Stimulated activated CD4-positive, alpha-beta T cell treated with anti-CD3 and anti-CD28 coated beads, TNF-alpha, amount 100 ng/mL, for 1 hour (primary cell): ENCODE measurements at regions not wholly inside any gene's neighbourhood (a gene's known extent, or its start where the extent isn't known, plus 50 kb on each side); places are given as distances from the start of the nearest gene placed in this dataset.

Source experiments
- DNase-seq, 3 donors: peaks; one replicate each; pipeline ENCODE4 v3.0.0-alpha.2; 2020; ENCODE audit warnings: low read depth in 3 of 3, low spot score in 1 of 3

DNA sequence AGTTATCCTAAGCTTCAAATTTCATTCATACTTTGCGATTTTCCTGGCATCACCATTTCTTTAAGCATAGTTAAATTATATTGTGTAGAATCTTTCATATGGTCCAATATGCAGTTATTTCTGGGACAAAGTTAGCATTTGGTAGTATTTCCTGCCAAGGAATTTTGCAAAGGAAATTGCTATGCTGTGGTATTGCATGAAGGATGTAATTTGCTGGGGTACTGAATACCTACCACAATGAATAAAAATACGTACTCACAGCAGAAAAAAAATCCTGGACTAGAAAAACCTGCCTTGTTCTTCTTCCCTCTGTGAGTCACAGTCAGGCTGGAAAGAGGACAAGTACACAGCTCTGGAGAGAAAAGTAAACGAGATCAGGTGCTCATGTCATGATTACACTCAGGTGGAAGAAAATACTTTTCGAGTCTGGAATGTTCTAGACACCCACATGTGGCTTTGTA is 241.2 kb downstream of the PTBP2 start:
- DNase-seq = no peak

DNA sequence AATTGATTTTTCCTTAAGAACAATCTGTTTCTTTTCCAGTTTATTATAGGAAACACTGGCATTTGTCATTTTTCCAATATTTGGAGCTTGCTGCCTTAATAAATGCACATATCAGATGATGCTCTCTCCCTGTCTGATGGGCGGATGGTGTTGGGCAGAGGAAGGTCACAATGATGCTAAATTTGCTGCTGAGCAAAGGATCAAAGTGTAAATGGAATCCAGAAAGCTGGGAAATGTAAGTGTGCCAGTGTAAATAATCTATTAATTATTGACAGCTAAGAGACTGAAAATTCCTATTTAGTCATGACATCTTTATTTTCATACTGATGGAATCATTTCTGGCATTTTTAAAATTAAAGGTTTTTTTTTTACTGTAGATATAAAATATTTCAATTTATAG is 243.2 kb downstream of the PTBP2 start:
- no peak for DNase-seq

DNA sequence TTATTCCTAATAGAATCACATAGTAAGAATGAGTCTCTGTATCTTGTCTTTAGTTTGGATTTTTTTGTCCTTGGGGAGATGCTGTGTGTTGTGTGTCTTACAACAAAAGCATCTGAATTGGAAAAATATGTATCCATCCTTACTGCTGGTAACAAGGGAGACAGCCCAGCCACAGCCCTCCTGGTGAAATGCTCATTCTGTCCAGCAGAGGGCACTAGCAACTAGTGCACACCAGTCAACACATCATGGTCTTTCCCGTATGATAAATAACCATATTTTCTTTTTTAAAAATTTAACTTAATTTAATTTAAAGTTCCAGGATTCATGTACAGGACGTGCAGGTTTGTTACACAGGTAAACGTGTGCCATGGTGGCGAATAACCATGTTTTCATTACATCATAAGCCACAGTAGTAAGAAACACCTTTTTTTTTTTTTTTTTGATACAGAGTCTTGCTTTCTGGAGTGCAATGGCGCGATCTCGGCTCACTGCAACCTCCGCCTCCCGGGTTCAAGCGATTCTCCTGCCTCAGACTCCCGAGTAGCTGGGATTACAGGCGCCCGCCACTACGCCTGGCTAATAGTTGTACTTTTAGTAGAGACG is 245.1 kb downstream of the PTBP2 start:
- DNase-seq = peak; percentile 24 to 59 (median 45)

DNA sequence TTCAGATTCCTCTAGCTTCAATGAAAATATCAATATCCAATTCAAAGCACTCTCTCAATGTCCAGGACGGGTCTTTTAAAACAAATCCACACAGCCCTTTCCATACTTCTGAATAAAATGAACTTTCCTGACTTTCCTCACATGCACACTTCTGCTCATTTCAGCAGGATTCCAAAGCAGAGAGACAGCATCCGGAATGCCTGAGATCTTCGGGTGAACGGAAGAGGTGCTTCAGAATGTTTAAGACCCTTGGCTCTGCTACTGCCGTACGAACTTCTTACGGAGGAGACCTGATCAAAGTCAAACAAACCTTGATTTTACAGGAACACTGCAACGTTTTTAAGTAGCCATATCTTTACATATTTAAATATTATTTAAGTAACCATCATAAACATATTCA is 245.7 kb downstream of the PTBP2 start:
- no peak for DNase-seq

DNA sequence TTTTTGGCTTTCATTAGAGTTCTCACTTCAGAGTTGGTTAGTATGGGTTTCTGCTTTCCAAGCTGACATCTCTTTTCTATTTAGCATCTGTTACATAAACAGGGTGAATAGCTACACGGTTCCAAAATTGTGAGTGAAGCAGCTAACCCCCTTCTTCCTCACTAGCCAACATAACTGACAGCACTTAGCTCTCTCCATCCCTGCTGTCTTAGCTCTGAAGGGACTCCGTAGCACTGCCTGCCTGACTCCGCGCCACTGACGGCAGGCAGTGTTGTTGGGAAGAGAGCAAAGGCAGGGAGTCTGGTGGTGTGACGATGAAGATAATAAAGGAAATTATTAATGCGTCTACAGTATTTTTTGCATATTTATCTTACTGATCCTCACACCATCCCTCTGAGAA is 247.0 kb downstream of the PTBP2 start:
- DNase-seq = no peak

DNA sequence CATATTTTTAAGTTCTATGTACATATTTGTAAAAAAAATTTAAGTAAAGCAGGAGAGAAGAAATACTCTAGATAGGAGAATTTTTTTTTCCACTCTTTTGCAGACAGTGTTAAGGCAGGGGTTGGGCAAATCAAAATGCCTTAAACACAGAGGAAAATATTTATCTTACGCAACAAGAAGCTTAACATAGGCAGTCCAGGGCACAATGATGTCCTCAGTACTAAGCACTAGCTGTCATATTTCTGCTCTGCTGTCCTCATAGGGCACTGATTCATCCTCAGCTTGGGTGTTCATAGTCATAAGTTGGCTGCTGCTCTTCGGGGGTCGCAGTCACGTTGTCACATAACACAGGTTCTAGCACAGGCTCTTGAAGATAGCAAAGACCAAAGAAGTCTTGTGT is 247.4 kb downstream of the PTBP2 start:
- no peak for DNase-seq

DNA sequence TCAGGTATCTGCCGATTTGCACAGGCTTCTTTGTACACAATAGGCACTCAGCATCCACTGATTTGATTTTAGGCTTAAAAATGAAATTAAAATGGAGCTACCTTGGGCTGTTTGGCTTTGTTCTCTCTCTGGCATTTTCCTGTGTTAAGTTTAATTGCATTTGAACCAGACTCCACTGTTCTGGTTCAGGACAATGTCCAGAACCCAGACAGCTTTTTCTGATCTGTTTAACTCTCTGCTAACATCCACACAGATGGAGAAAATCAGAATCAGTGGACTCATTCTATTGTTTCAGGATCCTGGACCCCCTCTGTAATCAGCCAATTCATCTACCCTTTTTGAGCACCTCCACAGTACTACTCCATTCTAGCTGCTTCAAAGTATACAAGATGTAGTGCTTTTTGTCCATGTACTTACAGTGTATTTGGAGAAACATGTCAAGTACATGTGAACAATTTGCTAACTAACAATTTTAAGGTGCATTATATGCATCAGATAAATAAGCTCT is 248.1 kb downstream of the PTBP2 start:
- DNase-seq = no peak

DNA sequence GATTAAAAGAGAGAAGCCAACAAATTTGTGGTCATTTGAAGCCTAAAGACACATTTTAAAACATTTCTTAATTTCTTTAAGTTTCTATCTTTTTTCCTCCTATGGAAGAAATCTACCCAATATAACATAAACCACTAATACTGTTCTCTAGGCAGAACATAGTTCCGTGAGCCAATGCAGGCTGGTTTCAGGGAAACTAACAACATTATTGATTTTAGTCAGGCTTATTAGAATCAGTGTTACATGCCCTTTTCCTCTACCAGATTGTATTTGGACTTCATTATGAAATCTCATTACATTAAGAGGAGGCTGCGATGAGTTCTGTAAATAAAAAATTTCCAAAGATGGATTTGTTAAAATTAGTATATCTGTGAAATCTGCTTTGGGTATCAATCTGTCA is 249.9 kb downstream of the PTBP2 start:
- no peak for DNase-seq

DNA sequence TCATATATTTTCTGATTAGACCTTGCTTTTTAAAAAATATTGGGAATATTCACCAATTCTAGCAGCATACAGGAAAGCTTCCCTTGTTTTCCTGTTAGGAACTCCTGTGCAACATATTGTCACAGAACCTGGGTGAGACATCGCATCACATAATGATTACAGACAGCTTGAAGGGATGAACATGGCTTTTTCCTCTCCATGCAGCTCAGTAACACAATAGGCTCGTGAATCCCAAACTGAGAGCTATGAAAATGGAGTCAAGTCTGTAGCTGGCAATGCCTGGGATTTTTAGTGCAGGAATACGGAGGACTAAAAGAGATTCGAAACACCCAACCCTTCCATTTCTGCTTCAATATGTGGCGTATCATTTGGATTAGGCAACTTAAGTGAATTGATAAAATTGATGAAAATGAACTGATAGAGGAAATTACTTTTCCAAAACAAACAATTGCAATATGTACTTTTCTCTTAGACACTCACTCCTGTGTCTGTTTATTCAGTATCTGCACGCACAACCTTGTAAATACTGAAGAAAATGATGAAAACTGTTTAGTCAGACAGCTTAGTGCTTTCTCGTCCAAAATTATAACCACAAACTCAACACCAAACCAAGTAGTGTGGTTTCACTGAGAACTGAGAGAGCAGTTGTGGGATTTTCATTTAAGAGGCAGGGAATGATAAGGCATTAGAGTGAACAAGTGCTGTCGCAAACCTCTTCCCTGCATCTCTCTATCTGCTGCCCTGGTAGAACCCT is 250.4 kb downstream of the PTBP2 start:
- DNase-seq = no peak

DNA sequence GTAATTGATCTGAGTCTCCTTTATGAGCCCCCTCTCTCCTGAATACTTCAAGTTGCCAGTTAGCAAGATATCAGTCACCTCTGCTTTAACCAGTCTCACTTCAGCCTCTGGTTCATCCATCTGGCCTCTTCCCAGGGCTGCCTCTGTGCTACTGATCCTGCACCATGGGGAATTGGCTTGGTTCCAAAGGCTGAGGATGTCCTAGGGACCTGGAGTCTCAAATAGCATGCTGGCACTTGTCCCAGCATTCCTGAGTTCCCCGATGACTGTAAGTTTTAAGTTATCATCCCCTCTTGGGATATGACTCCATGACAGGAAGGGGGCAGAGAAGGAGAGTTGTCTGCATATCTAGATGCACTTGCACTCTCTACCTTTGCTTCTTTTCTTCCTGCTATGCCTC is 252.0 kb downstream of the PTBP2 start:
- no peak for DNase-seq

DNA sequence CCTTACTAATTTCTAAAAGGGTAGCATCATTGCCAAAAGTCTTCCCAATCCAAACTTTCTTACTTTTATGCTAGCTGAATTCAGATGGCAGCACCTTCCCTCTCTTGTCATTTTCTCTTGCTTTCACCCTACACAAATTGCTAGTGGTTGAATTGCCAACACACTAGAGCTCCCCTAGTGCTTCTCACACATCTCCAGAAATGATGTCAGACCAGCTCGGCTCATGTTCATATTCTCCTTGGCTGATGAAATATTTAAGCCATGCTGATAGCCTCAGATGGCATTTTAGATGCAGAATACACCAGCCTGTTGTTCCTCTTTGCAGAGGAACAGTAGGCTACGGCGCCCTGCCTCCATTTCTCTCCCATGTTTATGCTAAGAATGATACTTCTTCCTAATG is 256.9 kb downstream of the PTBP2 start:
- no peak for DNase-seq

DNA sequence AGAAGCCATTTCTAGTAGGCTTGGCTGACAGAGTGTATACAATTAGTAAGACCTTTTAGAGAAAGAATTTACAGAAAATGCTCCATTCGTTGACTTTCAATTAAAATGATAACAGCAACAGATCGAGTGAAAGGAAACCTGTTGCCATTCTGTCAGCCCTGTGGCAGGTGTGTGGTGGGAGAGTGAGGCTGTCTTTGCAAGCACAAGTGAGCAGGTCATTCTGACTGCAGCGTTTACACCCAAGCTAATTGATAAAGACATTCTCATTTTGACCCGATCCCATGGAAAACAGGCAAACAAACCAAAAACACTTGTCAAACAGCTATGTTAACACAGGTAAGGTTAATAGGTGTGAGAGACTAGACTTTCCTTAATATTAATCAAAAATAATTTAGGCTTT is 257.3 kb downstream of the PTBP2 start:
- DNase-seq = no peak

DNA sequence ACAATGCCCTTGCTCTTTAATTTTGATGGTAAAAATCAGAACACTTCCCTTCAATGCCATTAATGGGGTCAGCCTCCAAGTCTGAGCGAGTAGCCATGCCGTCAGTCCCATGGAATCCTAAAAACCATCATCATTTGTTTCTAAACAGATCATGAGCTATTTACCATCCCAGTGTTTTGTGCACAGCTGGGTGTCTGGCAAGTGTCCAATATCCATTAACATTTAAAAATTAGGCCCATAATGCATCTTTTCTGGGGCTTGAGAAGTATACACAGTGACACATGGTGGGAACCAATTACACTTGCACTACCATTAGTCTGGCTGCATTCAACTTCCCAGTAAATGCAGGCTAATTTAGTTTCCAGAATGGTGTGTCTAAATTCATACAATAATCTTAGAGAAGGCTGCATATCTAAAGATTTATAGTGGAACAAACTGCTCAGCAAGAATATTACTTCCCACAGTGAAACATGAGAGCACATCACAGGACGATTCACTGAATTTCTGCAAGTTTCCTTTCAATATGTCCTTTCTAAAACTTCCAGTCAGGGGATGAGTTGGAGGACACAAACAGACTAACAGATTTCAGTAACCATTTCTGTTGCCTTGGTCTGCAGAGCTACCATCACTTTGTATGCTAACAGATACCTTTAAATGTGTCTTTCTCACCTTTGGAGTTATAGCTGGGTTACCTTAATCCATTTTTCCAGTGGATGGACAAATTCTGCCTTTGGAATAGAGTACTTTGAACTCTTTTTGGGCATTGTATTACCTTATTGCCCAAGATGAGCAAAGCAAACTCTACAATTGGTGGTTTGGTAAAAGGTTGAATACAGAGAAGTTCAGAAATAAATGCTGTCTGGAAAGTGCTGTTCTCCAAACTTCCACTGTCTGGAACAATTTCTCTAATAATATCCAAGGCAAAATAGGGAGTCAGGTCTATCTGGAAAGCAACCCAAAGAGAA is 258.0 kb downstream of the PTBP2 start:
- DNase-seq = no peak

DNA sequence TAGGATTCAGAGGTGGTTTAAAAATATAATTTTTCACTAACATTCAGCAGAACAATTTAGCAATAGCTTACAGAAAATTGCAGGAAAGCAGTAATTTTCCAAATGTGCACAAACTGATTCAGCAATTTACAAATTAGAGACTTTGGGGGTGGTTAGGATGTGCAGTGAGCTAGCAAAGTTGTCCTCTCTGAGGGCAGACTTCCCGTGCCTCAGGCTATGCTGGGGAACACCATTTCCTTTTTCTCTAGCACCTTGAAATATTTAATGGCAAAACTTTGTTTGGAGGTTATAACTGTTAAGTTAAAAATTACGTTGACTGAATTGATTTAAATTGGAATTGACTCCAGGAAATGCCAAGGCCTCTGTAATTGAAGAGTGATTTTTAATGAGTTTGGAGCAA is 258.9 kb downstream of the PTBP2 start:
- DNase-seq = no peak

DNA sequence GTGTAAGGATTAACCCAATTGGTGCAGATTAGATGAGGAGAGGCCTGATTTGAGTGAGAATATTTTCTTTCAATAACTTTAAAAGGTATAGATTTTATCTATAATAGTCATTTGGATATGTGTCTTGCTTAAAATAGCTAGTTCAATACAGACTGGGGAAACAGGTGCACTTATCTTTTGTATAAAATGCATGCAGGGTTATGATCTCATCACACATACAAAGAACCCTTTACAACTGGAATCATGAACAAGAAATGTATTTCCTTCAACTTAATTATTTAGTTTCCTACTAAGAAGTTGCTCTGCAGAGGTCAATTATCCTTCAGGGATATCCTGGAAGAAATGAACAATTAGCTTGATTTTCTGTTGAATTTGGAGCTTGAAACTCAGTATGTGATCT is 259.6 kb downstream of the PTBP2 start:
- no peak for DNase-seq

DNA sequence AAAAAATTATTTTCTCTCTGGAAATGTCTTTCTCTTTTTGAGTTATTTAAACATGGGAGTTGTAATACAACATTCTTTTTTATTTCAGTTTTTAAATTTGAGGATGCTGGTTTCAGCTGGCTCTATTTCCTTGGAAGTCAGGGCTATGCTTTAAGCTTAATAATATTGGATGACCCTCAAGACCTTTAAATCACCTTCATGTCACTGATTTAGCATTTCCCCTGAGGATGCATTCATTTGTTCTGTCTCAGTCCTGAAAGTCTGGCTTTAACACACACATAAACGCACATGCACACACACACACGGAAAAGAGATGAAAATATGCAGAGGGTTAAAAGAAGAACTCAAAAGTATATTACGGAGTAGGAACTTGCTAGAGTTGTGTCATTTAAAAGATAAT is 260.5 kb downstream of the PTBP2 start:
- no peak for DNase-seq

DNA sequence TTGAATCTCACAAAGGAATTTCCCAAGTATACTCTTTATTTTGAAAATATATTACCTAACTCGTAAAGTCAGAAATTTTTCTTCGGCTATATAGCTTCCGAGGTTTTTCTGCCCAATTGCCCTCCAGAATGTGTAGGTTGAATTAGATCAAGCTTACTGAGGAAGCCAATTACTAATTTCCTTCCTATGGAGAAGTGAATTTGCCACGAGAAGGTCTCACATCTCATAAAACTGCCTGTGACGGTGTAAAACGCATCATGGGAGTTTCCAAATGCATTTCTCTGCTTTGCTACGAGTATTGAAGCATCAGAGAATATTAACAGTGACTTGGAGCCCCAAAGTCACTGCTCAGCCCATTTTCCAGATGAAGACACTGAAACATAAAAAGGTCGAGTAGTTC is 262.3 kb downstream of the PTBP2 start:
- DNase-seq = no peak

DNA sequence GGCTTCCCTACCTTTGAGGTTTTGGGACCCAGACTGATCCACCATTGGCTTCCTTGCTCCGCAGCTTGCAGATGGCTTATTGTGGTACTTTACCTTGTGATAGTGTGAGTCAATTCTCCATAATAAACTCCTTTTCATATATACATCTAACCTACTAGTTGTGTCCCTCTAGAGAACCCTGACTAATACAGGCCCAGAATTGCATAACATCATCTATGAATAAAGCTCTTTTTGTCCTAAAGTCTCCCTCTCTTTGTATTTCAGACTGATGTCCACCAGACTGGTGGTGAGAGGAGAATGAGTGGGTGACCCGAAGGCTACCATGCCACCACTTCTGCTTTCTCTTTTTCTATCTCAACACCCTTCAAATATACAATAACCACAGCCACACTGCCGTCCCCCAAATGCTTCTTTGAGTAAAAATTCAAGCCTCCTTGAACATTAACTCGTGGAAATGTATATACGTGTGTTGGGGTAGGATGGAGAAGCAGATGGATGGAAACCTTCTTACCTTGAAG is 265.7 kb downstream of the PTBP2 start:
- no peak for DNase-seq

DNA sequence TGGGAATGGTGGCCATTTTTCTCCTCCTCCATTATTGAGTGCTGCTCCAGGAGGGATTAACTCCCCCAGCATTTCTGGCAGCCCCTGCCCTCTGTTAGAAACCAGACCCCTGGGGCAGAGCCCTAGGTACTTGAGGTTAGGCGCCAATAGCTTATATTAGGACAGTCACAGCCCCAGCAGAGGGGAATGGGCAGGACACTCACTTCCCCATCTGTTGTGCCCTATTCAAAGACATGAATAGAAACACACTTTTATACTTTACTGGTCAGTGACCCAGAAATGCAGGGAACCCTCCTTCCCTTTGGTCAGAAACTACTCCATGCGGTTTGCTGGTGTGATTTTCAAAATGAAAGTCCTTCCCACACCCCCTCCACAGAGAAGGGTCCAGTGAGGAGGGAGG is 267.7 kb downstream of the PTBP2 start:
- DNase-seq = no peak

DNA sequence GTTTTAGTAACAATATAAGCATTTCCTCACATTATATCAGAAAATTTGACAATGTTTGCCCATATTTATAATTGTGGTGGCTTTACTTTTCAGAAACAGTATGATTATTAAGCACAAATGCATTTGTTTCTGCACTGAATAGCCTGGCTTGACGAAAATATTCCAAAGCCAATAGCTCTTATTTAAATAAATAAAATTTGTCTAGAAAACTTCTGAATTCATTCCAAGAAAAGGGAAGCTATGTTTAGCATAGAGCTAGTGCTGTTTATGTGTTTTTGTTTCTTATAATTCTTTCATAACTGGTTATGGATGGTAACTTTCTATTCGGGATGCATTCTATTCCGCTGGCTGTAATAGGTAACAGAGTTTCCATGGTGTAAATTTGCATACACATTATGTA is 268.6 kb downstream of the PTBP2 start:
- no peak for DNase-seq

DNA sequence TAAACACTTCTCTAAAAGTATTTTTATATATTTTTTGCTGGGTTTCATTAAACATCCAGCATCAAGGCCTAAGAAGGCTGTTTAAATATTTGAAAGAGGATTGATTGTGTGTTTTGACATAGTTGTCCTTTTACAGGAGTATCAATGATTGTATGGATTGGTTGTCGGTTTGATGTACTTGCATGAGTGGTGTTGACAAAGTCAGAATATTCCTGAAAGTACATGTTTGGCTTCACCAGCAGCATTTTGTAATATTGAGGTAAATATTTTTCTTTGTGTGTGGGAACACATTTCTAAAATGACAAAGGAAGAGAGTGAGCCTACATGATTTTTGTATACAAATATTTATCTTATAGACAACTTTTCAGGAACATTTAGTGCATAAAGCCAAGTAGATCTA is 269.7 kb downstream of the PTBP2 start:
- no peak for DNase-seq

DNA sequence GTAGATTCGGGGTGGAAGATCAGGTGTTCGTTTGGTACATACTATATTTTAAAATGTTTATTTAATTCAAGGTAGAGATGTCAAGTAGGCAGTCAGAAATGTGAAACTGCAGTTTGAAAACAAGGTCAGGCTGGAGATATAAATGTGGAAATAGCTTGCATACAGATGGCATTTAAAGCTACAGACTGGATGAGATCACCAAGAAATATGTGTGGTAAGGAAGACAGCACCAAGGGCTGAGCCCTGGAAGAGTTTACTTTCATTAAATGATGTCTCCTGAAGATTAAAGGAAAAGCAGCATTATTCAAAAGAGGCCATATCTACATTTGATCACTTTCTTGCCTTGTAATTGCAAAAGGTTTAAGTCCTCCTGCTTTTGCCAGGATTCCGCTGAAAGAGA is 271.3 kb downstream of the PTBP2 start:
- DNase-seq = no peak
